Esophagus muscularis mucosa (tissue), 4 donors: ENCODE measurements at regions not wholly inside any gene's neighbourhood (a gene's known extent, or its start where the extent isn't known, plus 50 kb on each side); places are given as distances from the start of the nearest gene placed in this dataset.

ENCODE experiments used
- CTCF ChIP-seq, 3 experiments: fragments of 200-600 bp in 2 of 3; fragments of 450-650 bp in 1 of 3; sonication (generic) in 2 of 3; IDR thresholded peaks; one replicate each; pipeline ENCODE4 v1.5.1; 2017 to 2019; ENCODE audit warnings: antibody characterized with exemption in 3 of 3, mild to moderate bottlenecking in 2 of 3, moderate library complexity in 1 of 3
- EP300 ChIP-seq: sonication (generic); formaldehyde crosslinking; IDR thresholded peaks from one replicate; pipeline ENCODE4 v1.6.1; 2017; ENCODE audit warnings: antibody characterized with exemption
- POLR2A ChIP-seq: fragments of 450-650 bp; IDR thresholded peaks from one replicate; pipeline ENCODE4 v1.6.1; 2017; ENCODE audit warnings: antibody characterized with exemption, moderate library complexity, mild to moderate bottlenecking, low read depth
- POLR2AphosphoS5 ChIP-seq, 2 donors: sonication (generic); formaldehyde crosslinking; IDR thresholded peaks; one replicate each; pipeline ENCODE4 v1.6.1; 2017; ENCODE audit warnings: antibody characterized with exemption in 2 of 2

DNA sequence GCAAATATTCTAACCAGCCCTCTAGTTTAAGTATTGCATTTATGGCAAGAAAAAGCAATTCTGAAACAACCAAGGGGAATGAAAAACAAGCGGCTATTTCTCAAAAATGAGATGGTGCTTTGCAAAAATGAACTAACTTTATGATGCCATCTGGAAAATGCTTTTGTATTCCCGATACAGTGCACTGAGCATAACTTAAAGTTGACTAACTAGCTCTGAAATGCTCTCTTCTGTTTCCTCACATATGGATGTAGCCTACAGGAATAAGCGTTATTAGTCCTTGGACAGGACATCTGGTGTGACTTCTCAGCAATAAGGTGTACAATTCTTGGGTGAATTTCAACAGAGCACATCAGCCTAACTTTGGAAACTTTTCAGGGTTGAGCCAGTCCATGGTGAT lies 228.2 kb upstream of the DDI1 start:
- TF ChIP-seq CTCF (IDR thresholded peaks at IDR 0.05): no peak
- TF ChIP-seq POLR2AphosphoS5 (IDR thresholded peaks at IDR 0.05): no peak
- no peak for TF ChIP-seq POLR2A
- TF ChIP-seq EP300: no peak
